GM23338 (cell line): ENCODE measurements at regions not wholly inside any gene's neighbourhood (a gene's known extent, or its start where the extent isn't known, plus 50 kb on each side); places are given as distances from the start of the nearest gene placed in this dataset.
A peak's percentile ranks its signal among the peaks of the same experiment; 100 is the strongest.

ENCODE experiments used
- ATAC-seq: fragments of 200-7000 bp; cut with Tn5 transposase; 3 replicates; pipeline ENCODE4 v1.9.1; 2020
- DNase-seq: peaks from one replicate; pipeline ENCODE4 v3.0.0-alpha.2; 2015; ENCODE audit warnings: low spot score
- H2AFZ ChIP-seq: fragments of 200-600 bp; sonication (generic); 2 replicates; pipeline ENCODE4 v1.8.0; 2016; ENCODE audit warnings: antibody characterized with exemption, mild to moderate bottlenecking, moderate library complexity
- H3F3A ChIP-seq: fragments of 200-600 bp; sonication (generic); replicated peaks from 2 replicates; pipeline ENCODE4 v1.8.0; 2017; ENCODE audit warnings: antibody characterized with exemption, mixed run types, low read depth
- H3K27ac ChIP-seq: fragments of 200-600 bp; sonication (generic); 2 replicates; pipeline ENCODE4 v1.6.1; 2016; ENCODE audit warnings: low read depth
- H3K27me3 ChIP-seq: fragments of 200-600 bp; sonication (generic); 2 replicates; pipeline ENCODE4 v1.8.0; 2016; ENCODE audit warnings: mild to moderate bottlenecking, mixed run types, moderate library complexity; ENCODE audit not compliant: insufficient read depth
- H3K36me3 ChIP-seq: fragments of 200-600 bp; sonication (generic); 2 replicates; pipeline ENCODE4 v1.8.0; 2016; ENCODE audit warnings: mild to moderate bottlenecking; ENCODE audit not compliant: insufficient read depth
- H3K4me1 ChIP-seq: fragments of 200-600 bp; sonication (generic); 2 replicates; pipeline ENCODE4 v1.8.0; 2016; ENCODE audit warnings: mild to moderate bottlenecking, moderate library complexity; ENCODE audit not compliant: insufficient read depth
- H3K4me2 ChIP-seq: fragments of 200-600 bp; sonication (generic); 2 replicates; pipeline ENCODE4 v1.7.1; 2017; ENCODE audit warnings: mixed run types
- H3K4me3 ChIP-seq: fragments of 200-600 bp; sonication (generic); 2 replicates; pipeline ENCODE4 v1.6.1; 2016; ENCODE audit warnings: mixed run types
- H3K79me2 ChIP-seq: fragments of 200-600 bp; sonication (generic); replicated peaks from 2 replicates; pipeline ENCODE4 v1.8.0; 2017; ENCODE audit warnings: mild to moderate bottlenecking; ENCODE audit not compliant: insufficient read depth
- H3K9me2 ChIP-seq: fragments of 200-600 bp; sonication (generic); 2 replicates; pipeline ENCODE4 v1.8.0; 2017; ENCODE audit not compliant: insufficient read depth
- H4K20me1 ChIP-seq: fragments of 200-600 bp; sonication (generic); replicated peaks from 2 replicates; pipeline ENCODE4 v1.8.0; 2017; ENCODE audit warnings: mild to moderate bottlenecking; ENCODE audit not compliant: insufficient read depth
- H3K27ac Mint-ChIP-seq: 2 replicates; pipeline ENCODE4 v1.8.0; 2020; ENCODE audit warnings: inconsistent platforms, mild to moderate bottlenecking, moderate library complexity, mixed read lengths
- H3K27me3 Mint-ChIP-seq: 3 replicates; pipeline ENCODE4 v1.8.0; 2022; ENCODE audit warnings: low read depth, mild to moderate bottlenecking, moderate library complexity, mixed read lengths, inconsistent platforms; ENCODE audit not compliant: insufficient read depth, poor library complexity
- H3K36me3 Mint-ChIP-seq: 3 replicates; pipeline ENCODE4 v1.8.0; 2021; ENCODE audit warnings: low read depth, mild to moderate bottlenecking, inconsistent platforms, moderate library complexity, mixed read lengths
- H3K4me1 Mint-ChIP-seq: 3 replicates; pipeline ENCODE4 v1.8.0; 2020; ENCODE audit warnings: mild to moderate bottlenecking, inconsistent platforms, mixed read lengths
- H3K4me3 Mint-ChIP-seq: 3 replicates; pipeline ENCODE4 v1.8.0; 2021; ENCODE audit warnings: moderate library complexity, mild to moderate bottlenecking, inconsistent platforms, mixed read lengths
- H3K9me3 Mint-ChIP-seq: 3 replicates; pipeline ENCODE4 v1.8.0; 2020; ENCODE audit warnings: moderate library complexity, mild to moderate bottlenecking, inconsistent platforms, mixed read lengths
- CREB1 ChIP-seq: fragments of 250-450 bp; sonication (Bioruptor Pico); IDR thresholded peaks from 2 replicates; pipeline ENCODE4 v1.5.0; 2020; ENCODE audit warnings: low read depth, mild to moderate bottlenecking, moderate library complexity
- CTCF ChIP-seq, 2 experiments: fragments of 200-600 bp in 1 of 2; sonication (generic) in 1 of 2; conservative IDR thresholded peaks; 2 replicates each; pipeline versions ENCODE4 v1.5.1 to v1.6.1; 2016 to 2017; ENCODE audit warnings: antibody characterized with exemption in 2 of 2, low read depth in 2 of 2, mild to moderate bottlenecking in 2 of 2, moderate library complexity in 1 of 2
- ETS1 ChIP-seq: IDR thresholded peaks from 2 replicates; pipeline ENCODE4 v1.6.1; 2016; ENCODE audit warnings: antibody characterized with exemption
- EZH2phosphoT487 ChIP-seq: fragments of 200-600 bp; sonication (generic); IDR thresholded peaks from one replicate; pipeline ENCODE4 v1.8.1; 2018; ENCODE audit warnings: antibody characterized with exemption; ENCODE audit not compliant: unreplicated experiment
- JUNB ChIP-seq: IDR thresholded peaks from one replicate; pipeline ENCODE4 v1.6.1; 2016; ENCODE audit warnings: antibody characterized with exemption; ENCODE audit not compliant: unreplicated experiment
- NANOG ChIP-seq: IDR thresholded peaks from 2 replicates; pipeline ENCODE4 v1.6.1; 2016; ENCODE audit warnings: antibody characterized with exemption, borderline replicate concordance
- POLR2AphosphoS5 ChIP-seq: IDR thresholded peaks from 2 replicates; pipeline ENCODE4 v1.6.1; 2016; ENCODE audit warnings: antibody characterized with exemption, low read depth
- STAT1 ChIP-seq: IDR thresholded peaks from one replicate; pipeline ENCODE4 v1.6.1; 2016; ENCODE audit warnings: antibody characterized with exemption; ENCODE audit not compliant: unreplicated experiment
- ZNF114 ChIP-seq: fragments of 250-450 bp; sonication (Bioruptor Pico); IDR thresholded peaks from 2 replicates; pipeline ENCODE4 v1.5.0; 2020; ENCODE audit warnings: mild to moderate bottlenecking, moderate library complexity
- ZNF331 ChIP-seq: fragments of 250-450 bp; sonication (Bioruptor Pico); IDR thresholded peaks from 2 replicates; pipeline ENCODE4 v1.5.0; 2020; ENCODE audit warnings: low read depth, mild to moderate bottlenecking, moderate library complexity
- TF ChIP-seq, protein P1 (sequence below): IDR thresholded peaks from one replicate; pipeline ENCODE4 v1.6.1; 2018; ENCODE audit warnings: antibody characterized with exemption; ENCODE audit not compliant: unreplicated experiment
- TF ChIP-seq, protein P2 (sequence below): fragments of 250-450 bp; sonication (Bioruptor Pico); IDR thresholded peaks from 2 replicates; pipeline ENCODE4 v1.5.0; 2020; ENCODE audit warnings: mild to moderate bottlenecking, moderate library complexity

DNA sequence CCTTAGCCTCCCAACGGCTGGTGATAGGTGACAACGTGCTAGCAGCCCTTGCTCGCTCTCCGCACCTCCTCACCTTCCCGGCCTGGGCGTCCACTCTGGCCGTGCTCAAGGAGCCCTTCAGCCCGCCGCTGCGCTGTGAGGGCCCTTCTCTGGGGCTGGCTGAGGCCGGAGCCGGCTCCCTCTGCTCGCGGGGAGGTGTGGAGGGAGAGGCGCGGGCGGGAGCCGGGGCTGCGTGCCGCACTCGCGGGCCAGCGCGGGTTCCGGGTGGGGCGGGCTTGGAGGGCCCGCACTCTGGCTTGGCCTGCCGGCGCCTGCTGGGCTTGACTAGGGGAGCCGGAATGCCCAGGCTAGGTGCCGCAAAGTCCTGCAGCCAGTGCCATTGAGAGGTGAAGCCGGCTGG, 131.1 kb downstream of the CCER1 start:
- Histone ChIP-seq H3K79me2 (no peaks in the 10 kb centered on the region), H2AFZ (0 out of 2 replicates have a peak overlapping the region, but pooled peaks have one; percentile 16), H4K20me1 (no peaks in the 10 kb centered on the region), H3F3A (no peaks in the 10 kb centered on the region), H3K36me3 (no peaks in the 10 kb centered on the region), H3K4me2 (no peak overlapping the region), H3K27ac (no peak overlapping the region), H3K4me3 (no peak overlapping the region), H3K27me3 (no peaks in the 10 kb centered on the region), H3K9me2 (0 out of 2 replicates have a peak, but pooled peaks cover 5% of the 10 kb centered on the region), H3K4me1 (no peaks in the 10 kb centered on the region)
- H3K4me1 Mint-ChIP-seq, result no peaks in the 10 kb centered on the region
- no peak for TF ChIP-seq ETS1
- no peak for TF ChIP-seq EZH2phosphoT487
- TF ChIP-seq POLR2AphosphoS5, result no peak
- TF ChIP-seq ZNF331, result no peak
- no peak for TF ChIP-seq STAT1
- TF ChIP-seq CREB1 (CRISPR knock-in tag), result no peak
- no peak for TF ChIP-seq JUNB
- no peak for TF ChIP-seq CTCF (conservative IDR thresholded peaks at IDR 0.05; ENCODE audit: low read depth in 2 of 2)
- TF ChIP-seq NANOG, result no peak
- TF ChIP-seq, protein P1, sequence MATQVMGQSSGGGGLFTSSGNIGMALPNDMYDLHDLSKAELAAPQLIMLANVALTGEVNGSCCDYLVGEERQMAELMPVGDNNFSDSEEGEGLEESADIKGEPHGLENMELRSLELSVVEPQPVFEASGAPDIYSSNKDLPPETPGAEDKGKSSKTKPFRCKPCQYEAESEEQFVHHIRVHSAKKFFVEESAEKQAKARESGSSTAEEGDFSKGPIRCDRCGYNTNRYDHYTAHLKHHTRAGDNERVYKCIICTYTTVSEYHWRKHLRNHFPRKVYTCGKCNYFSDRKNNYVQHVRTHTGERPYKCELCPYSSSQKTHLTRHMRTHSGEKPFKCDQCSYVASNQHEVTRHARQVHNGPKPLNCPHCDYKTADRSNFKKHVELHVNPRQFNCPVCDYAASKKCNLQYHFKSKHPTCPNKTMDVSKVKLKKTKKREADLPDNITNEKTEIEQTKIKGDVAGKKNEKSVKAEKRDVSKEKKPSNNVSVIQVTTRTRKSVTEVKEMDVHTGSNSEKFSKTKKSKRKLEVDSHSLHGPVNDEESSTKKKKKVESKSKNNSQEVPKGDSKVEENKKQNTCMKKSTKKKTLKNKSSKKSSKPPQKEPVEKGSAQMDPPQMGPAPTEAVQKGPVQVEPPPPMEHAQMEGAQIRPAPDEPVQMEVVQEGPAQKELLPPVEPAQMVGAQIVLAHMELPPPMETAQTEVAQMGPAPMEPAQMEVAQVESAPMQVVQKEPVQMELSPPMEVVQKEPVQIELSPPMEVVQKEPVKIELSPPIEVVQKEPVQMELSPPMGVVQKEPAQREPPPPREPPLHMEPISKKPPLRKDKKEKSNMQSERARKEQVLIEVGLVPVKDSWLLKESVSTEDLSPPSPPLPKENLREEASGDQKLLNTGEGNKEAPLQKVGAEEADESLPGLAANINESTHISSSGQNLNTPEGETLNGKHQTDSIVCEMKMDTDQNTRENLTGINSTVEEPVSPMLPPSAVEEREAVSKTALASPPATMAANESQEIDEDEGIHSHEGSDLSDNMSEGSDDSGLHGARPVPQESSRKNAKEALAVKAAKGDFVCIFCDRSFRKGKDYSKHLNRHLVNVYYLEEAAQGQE, result no peak
- TF ChIP-seq, protein P2, sequence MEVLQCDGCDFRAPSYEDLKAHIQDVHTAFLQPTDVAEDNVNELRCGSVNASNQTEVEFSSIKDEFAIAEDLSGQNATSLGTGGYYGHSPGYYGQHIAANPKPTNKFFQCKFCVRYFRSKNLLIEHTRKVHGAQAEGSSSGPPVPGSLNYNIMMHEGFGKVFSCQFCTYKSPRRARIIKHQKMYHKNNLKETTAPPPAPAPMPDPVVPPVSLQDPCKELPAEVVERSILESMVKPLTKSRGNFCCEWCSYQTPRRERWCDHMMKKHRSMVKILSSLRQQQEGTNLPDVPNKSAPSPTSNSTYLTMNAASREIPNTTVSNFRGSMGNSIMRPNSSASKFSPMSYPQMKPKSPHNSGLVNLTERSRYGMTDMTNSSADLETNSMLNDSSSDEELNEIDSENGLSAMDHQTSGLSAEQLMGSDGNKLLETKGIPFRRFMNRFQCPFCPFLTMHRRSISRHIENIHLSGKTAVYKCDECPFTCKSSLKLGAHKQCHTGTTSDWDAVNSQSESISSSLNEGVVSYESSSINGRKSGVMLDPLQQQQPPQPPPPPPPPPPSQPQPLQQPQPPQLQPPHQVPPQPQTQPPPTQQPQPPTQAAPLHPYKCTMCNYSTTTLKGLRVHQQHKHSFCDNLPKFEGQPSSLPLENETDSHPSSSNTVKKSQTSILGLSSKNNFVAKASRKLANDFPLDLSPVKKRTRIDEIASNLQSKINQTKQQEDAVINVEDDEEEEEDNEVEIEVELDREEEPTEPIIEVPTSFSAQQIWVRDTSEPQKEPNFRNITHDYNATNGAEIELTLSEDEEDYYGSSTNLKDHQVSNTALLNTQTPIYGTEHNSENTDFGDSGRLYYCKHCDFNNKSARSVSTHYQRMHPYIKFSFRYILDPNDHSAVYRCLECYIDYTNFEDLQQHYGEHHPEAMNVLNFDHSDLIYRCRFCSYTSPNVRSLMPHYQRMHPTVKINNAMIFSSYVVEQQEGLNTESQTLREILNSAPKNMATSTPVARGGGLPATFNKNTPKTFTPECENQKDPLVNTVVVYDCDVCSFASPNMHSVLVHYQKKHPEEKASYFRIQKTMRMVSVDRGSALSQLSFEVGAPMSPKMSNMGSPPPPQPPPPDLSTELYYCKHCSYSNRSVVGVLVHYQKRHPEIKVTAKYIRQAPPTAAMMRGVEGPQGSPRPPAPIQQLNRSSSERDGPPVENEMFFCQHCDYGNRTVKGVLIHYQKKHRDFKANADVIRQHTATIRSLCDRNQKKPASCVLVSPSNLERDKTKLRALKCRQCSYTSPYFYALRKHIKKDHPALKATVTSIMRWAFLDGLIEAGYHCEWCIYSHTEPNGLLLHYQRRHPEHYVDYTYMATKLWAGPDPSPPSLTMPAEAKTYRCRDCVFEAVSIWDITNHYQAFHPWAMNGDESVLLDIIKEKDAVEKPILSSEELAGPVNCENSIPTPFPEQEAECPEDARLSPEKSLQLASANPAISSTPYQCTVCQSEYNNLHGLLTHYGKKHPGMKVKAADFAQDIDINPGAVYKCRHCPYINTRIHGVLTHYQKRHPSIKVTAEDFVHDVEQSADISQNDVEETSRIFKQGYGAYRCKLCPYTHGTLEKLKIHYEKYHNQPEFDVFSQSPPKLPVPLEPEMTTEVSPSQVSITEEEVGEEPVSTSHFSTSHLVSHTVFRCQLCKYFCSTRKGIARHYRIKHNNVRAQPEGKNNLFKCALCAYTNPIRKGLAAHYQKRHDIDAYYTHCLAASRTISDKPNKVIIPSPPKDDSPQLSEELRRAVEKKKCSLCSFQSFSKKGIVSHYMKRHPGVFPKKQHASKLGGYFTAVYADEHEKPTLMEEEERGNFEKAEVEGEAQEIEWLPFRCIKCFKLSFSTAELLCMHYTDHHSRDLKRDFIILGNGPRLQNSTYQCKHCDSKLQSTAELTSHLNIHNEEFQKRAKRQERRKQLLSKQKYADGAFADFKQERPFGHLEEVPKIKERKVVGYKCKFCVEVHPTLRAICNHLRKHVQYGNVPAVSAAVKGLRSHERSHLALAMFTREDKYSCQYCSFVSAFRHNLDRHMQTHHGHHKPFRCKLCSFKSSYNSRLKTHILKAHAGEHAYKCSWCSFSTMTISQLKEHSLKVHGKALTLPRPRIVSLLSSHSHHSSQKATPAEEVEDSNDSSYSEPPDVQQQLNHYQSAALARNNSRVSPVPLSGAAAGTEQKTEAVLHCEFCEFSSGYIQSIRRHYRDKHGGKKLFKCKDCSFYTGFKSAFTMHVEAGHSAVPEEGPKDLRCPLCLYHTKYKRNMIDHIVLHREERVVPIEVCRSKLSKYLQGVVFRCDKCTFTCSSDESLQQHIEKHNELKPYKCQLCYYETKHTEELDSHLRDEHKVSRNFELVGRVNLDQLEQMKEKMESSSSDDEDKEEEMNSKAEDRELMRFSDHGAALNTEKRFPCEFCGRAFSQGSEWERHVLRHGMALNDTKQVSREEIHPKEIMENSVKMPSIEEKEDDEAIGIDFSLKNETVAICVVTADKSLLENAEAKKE (CRISPR knock-in tag), result no peak
- TF ChIP-seq ZNF114, result no peak
- no peak for ATAC-seq
- H3K9me3 Mint-ChIP-seq, result no peaks in the 10 kb centered on the region
- no peak overlapping the region for H3K27ac Mint-ChIP-seq
- H3K4me3 Mint-ChIP-seq, result no peak overlapping the region
- no peaks in the 10 kb centered on the region for H3K36me3 Mint-ChIP-seq
- no peaks in the 10 kb centered on the region for H3K27me3 Mint-ChIP-seq
- DNase-seq, result no peak
